Tibial nerve (tissue), 4 donors: ENCODE measurements at regions not wholly inside any gene's neighbourhood (a gene's known extent, or its start where the extent isn't known, plus 50 kb on each side); places are given as distances from the start of the nearest gene placed in this dataset.

ENCODE experiments used
- CTCF ChIP-seq, 5 experiments: fragments of 200-600 bp in 3 of 5; fragments of 450-650 bp in 2 of 5; sonication (generic) in 3 of 5; IDR thresholded peaks; one replicate each; pipeline ENCODE4 v1.5.1; 2016 to 2019; ENCODE audit warnings: antibody characterized with exemption in 5 of 5, mild to moderate bottlenecking in 3 of 5, moderate library complexity in 2 of 5
- EP300 ChIP-seq, 2 donors: sonication (generic); formaldehyde crosslinking; IDR thresholded peaks; one replicate each; pipeline ENCODE4 v1.6.1; 2017; ENCODE audit warnings: antibody characterized with exemption in 2 of 2, mild to moderate bottlenecking in 1 of 2

- TF ChIP-seq CTCF (IDR thresholded peaks at IDR 0.05), result no peak
- TF ChIP-seq EP300 (IDR thresholded peaks at IDR 0.05), result no peak
These were observed 110.9 kb upstream of the ZNF717 start for GRCh38 chr3:75896265-75896664.
